H1 (cell line): ENCODE measurements at regions not wholly inside any gene's neighbourhood (a gene's known extent, or its start where the extent isn't known, plus 50 kb on each side); places are given as distances from the start of the nearest gene placed in this dataset.
"Not testable (repeated sequence)": the region's sequence is repeated elsewhere in the genome, so short reads cannot be mapped to it uniquely, and the experiment has no call there.

Source experiments
- CTCF ChIA-PET: fragments of 300-600 bp; sonication (Branson Sonifier 250); formaldehyde crosslinking; loops from one replicate; lab custom pipeline; 2021; ENCODE audit not compliant: partially characterized antibody; lab: Charles Lee
- POLR2A ChIA-PET: fragments of 300-600 bp; sonication (Branson Sonifier 250); formaldehyde crosslinking; loops from one replicate; lab custom pipeline; 2021; ENCODE audit warnings: inconsistent platforms; ENCODE audit not compliant: partially characterized antibody; lab: Charles Lee
- DNase-seq, 2 experiments: peaks; one replicate each; pipeline versions ENCODE4 v3.0.0 to v3.0.0-alpha.2; 2010 to 2022; ENCODE audit warnings: low spot score in 2 of 2, low read depth in 1 of 2, mixed read lengths in 1 of 2
- FAIRE-seq: peaks from 2 replicates; lab custom pipeline; 2011; peaks lifted over from hg19 to GRCh38; lab: Jason Lieb, UNC
- H2AFZ ChIP-seq: 2 replicates; pipeline ENCODE4 v1.8.1; 2012; ENCODE audit warnings: low read length, inconsistent platforms
- H2AK5ac ChIP-seq: 2 replicates; pipeline ENCODE4 v1.6.1; 2013; ENCODE audit warnings: low read depth, low read length
- H2BK120ac ChIP-seq: replicated peaks from 2 replicates; pipeline ENCODE3; 2013; ENCODE audit warnings: low read depth, low read length, inconsistent platforms
- H2BK12ac ChIP-seq: 2 replicates; pipeline ENCODE4 v1.6.1; 2013; ENCODE audit warnings: low read depth, low read length
- H2BK15ac ChIP-seq: 2 replicates; pipeline ENCODE4 v1.6.1; 2013; ENCODE audit warnings: low read length
- H2BK20ac ChIP-seq: 2 replicates; pipeline ENCODE4 v1.6.1; 2013; ENCODE audit warnings: low read length
- H2BK5ac ChIP-seq: 2 replicates; pipeline ENCODE4 v1.6.1; 2013; ENCODE audit warnings: low read depth, low read length
- H3K14ac ChIP-seq: 2 replicates; pipeline ENCODE4 v1.6.1; 2013; ENCODE audit warnings: inconsistent platforms; ENCODE audit not compliant: insufficient read length
- H3K18ac ChIP-seq: 2 replicates; pipeline ENCODE4 v1.6.1; 2013; ENCODE audit warnings: low read length; ENCODE audit errors: extremely low read depth
- H3K23ac ChIP-seq: 2 replicates; pipeline ENCODE4 v1.6.1; 2013; ENCODE audit warnings: inconsistent platforms; ENCODE audit not compliant: insufficient read length
- H3K23me2 ChIP-seq: 2 replicates; pipeline ENCODE4 v1.6.1; 2013; ENCODE audit warnings: low read depth, low read length
- H3K27ac ChIP-seq: 2 replicates; pipeline ENCODE4 v1.6.1; 2011; ENCODE audit warnings: low read depth, low read length, inconsistent platforms
- H3K27me3 ChIP-seq, 4 experiments: replicated peaks in 1 of 4; 1 replicate in 1 of 4; 2 replicates in 3 of 4; pipeline versions ENCODE4 v1.6.1 to v1.8.1; 2011 to 2013; ENCODE audit warnings: low read length in 3 of 4, mild to moderate bottlenecking in 3 of 4, inconsistent platforms in 2 of 4, mixed read lengths in 2 of 4, moderate library complexity in 1 of 4; ENCODE audit not compliant: control insufficient read depth in 3 of 4, insufficient read depth in 3 of 4; ENCODE audit errors: extremely low read depth in 1 of 4
- H3K36me3 ChIP-seq, 4 experiments: 2 replicates each; pipeline versions ENCODE4 v1.6.1 to v1.8.1; 2011 to 2013; ENCODE audit warnings: mild to moderate bottlenecking in 4 of 4, low read length in 3 of 4, moderate library complexity in 2 of 4, control low read depth in 1 of 4, inconsistent platforms in 1 of 4; ENCODE audit not compliant: insufficient read depth in 4 of 4, control insufficient read depth in 2 of 4
- H3K4ac ChIP-seq: replicated peaks from 2 replicates; pipeline ENCODE3; 2013; ENCODE audit warnings: low read length, low read depth, mixed read lengths, inconsistent platforms; ENCODE audit not compliant: insufficient read length
- H3K4me1 ChIP-seq, 4 experiments: replicated peaks in 1 of 4; 1 replicate in 1 of 4; 2 replicates in 3 of 4; pipeline versions ENCODE4 v1.6.1 to v1.8.1; 2011 to 2013; ENCODE audit warnings: low read length in 3 of 4, inconsistent platforms in 2 of 4, mixed read lengths in 1 of 4; ENCODE audit not compliant: insufficient read depth in 4 of 4, control insufficient read depth in 3 of 4
- H3K4me2 ChIP-seq, 2 experiments: 2 replicates each; pipeline versions ENCODE4 v1.6.1 to v1.8.1; 2011 to 2013; ENCODE audit warnings: low read depth in 2 of 2, low read length in 2 of 2, control low read depth in 1 of 2, inconsistent platforms in 1 of 2, mild to moderate bottlenecking in 1 of 2; ENCODE audit not compliant: insufficient read depth in 1 of 2
- H3K4me3 ChIP-seq, 4 experiments: fragments of 200-600, 300-600 bp in 1 of 4; sonication (generic), shearing (Covaris generic), sonication (Bioruptor Twin) in 1 of 4; 2 replicates each; pipeline versions ENCODE4 v1.5.1 to v1.8.1; 2011 to 2016; ENCODE audit warnings: low read length in 4 of 4, low read depth in 3 of 4, control low read depth in 2 of 4, inconsistent platforms in 2 of 4, mild to moderate bottlenecking in 2 of 4, mixed read lengths in 1 of 4, moderate library complexity in 1 of 4; ENCODE audit not compliant: insufficient read depth in 2 of 4; ENCODE audit errors: extremely low read depth in 1 of 4
- H3K56ac ChIP-seq: replicated peaks from 2 replicates; pipeline ENCODE3; 2013; ENCODE audit warnings: low read depth, mild to moderate bottlenecking, mixed read lengths, low read length, inconsistent platforms; ENCODE audit not compliant: insufficient read length
- H3K79me1 ChIP-seq: 2 replicates; pipeline ENCODE4 v1.6.1; 2013; ENCODE audit warnings: low read depth, low read length, control low read depth
- H3K79me2 ChIP-seq, 2 experiments: 2 replicates each; pipeline versions ENCODE4 v1.6.1 to v1.8.1; 2012 to 2013; ENCODE audit warnings: low read length in 2 of 2, mild to moderate bottlenecking in 2 of 2, inconsistent platforms in 1 of 2; ENCODE audit not compliant: insufficient read depth in 2 of 2, control insufficient read depth in 1 of 2
- H3K9ac ChIP-seq, 4 experiments: replicated peaks in 1 of 4; 1 replicate in 1 of 4; 2 replicates in 3 of 4; pipeline versions ENCODE4 v1.6.1 to v1.8.1; 2011 to 2013; ENCODE audit warnings: low read depth in 3 of 4, low read length in 3 of 4, control low read depth in 2 of 4, mild to moderate bottlenecking in 2 of 4, moderate library complexity in 2 of 4, inconsistent platforms in 1 of 4; ENCODE audit errors: extremely low read depth in 1 of 4
- H3K9me3 ChIP-seq, 2 experiments: 2 replicates each; pipeline versions ENCODE4 v1.6.1 to v1.8.1; 2012 to 2013; ENCODE audit warnings: mild to moderate bottlenecking in 2 of 2, moderate library complexity in 2 of 2, control low read depth in 1 of 2, inconsistent platforms in 1 of 2, low read depth in 1 of 2, low read length in 1 of 2, mixed read lengths in 1 of 2; ENCODE audit not compliant: insufficient read depth in 2 of 2
- H4K20me1 ChIP-seq, 2 experiments: replicated peaks in 1 of 2; 2 replicates each; pipeline versions ENCODE3 to v1.8.1; 2011 to 2013; ENCODE audit warnings: inconsistent platforms in 2 of 2, low read length in 2 of 2, mild to moderate bottlenecking in 1 of 2; ENCODE audit not compliant: insufficient read depth in 2 of 2, control insufficient read depth in 1 of 2
- H4K5ac ChIP-seq: 2 replicates; pipeline ENCODE4 v1.6.1; 2013; ENCODE audit warnings: low read length, low read depth, mixed read lengths, inconsistent platforms; ENCODE audit not compliant: insufficient read length
- H4K8ac ChIP-seq: 2 replicates; pipeline ENCODE4 v1.8.0; 2013; ENCODE audit warnings: mild to moderate bottlenecking, moderate library complexity, low read length, inconsistent platforms; ENCODE audit not compliant: insufficient read depth; ENCODE audit errors: extremely low read depth
- H4K91ac ChIP-seq: replicated peaks from 2 replicates; pipeline ENCODE3; 2013; ENCODE audit warnings: low read length, mixed read lengths, inconsistent platforms; ENCODE audit not compliant: insufficient read length
- RAD21 ChIP-seq, 2 experiments: IDR thresholded peaks in 1 of 2; conservative IDR thresholded peaks in 1 of 2; 2 replicates each; pipeline ENCODE4 v1.6.1; 2011; ENCODE audit warnings: low read depth in 2 of 2, low read length in 2 of 2, improper control_type of control experiment in 1 of 2, inconsistent platforms in 1 of 2, mild to moderate bottlenecking in 1 of 2, moderate library complexity in 1 of 2
- WGBS, 2 experiments: shearing (Covaris generic) in 1 of 2; methylation state at CpG; one replicate each; pipeline versions ENCODE4 v1.1.6 to v1.1.7; 2013 to 2015; ENCODE audit warnings: low lambda C conversion rate in 2 of 2, mixed read lengths in 2 of 2, inconsistent platforms in 1 of 2, low coverage in 1 of 2, missing lambda C conversion rate in 1 of 2; ENCODE audit not compliant: insufficient replicate concordance in 2 of 2, insufficient coverage in 1 of 2, insufficient read length in 1 of 2; ENCODE audit errors: extremely low coverage in 1 of 2, missing lambda C conversion rate in 1 of 2; 5-methylcytosine and 5-hydroxymethylcytosine counted together
- TF ChIP-seq, protein P1 (sequence below), 3 experiments: IDR thresholded peaks; 1 replicate in 2 of 3; 2 replicates in 1 of 3; pipeline versions ENCODE4 v1.5.1 to v1.6.1; 2011; ENCODE audit warnings: low read length in 3 of 3, mild to moderate bottlenecking in 3 of 3, inconsistent platforms in 2 of 3, low read depth in 1 of 3, moderate library complexity in 1 of 3; ENCODE audit not compliant: insufficient read depth in 1 of 3; ENCODE audit errors: control extremely low read depth in 1 of 3

DNA sequence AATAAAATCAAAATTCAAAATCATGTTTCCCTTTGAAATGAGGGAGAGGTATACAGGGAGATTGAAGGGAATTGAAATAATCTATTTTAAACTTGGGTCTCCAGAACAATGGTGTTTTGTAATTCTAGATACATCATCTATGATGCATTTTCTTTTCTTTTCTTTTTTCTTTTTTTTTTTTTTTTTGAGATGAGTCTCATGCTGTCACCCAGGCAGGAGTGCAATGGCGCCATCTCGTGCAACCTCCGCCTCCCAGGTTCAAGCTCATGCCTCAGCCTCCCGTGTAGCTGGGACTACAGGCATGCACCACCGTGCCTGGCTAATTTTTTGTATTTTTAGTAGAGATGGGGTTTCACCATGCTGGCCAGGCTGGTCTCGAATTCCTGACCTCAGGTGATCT lies 205.1 kb downstream of the LPIN1 start:
- POLR2A ChIA-PET, H3K56ac ChIP-seq, H2AK5ac ChIP-seq, H3K36me3 ChIP-seq, H2BK15ac ChIP-seq, DNase-seq: not testable (repeated sequence)
- 78% methylated on average over 6 of the region's 6 CpGs; no CpG with 5 or more reads in 1 of the 2 experiments for WGBS, 2 experiments
- TF ChIP-seq RAD21 (IDR thresholded peaks at IDR 0.05 in 1 of 2, conservative IDR thresholded peaks at IDR 0.05 in 1 of 2; ENCODE audit: low read depth in 2 of 2, low read length in 2 of 2) = peak; percentile 49 to 60
- TF ChIP-seq, protein P1, sequence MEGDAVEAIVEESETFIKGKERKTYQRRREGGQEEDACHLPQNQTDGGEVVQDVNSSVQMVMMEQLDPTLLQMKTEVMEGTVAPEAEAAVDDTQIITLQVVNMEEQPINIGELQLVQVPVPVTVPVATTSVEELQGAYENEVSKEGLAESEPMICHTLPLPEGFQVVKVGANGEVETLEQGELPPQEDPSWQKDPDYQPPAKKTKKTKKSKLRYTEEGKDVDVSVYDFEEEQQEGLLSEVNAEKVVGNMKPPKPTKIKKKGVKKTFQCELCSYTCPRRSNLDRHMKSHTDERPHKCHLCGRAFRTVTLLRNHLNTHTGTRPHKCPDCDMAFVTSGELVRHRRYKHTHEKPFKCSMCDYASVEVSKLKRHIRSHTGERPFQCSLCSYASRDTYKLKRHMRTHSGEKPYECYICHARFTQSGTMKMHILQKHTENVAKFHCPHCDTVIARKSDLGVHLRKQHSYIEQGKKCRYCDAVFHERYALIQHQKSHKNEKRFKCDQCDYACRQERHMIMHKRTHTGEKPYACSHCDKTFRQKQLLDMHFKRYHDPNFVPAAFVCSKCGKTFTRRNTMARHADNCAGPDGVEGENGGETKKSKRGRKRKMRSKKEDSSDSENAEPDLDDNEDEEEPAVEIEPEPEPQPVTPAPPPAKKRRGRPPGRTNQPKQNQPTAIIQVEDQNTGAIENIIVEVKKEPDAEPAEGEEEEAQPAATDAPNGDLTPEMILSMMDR (IDR thresholded peaks at IDR 0.05; ENCODE audit: control extremely low read depth in 1 of 3, insufficient read depth in 1 of 3, low read depth in 1 of 3, low read length in 3 of 3) = peak in 2 of 3 experiments; percentile 39 to 43; a peak in 2 of 4 replicates
- TF ChIP-seq, all 59 proteins: peak for 2; not testable (repeated sequence) for 57
- not testable (repeated sequence) for H3K27me3 ChIP-seq, H3K4me3 ChIP-seq, H3K9ac ChIP-seq, H2AFZ ChIP-seq, FAIRE-seq, H3K18ac ChIP-seq, H3K14ac ChIP-seq, H3K23me2 ChIP-seq, H3K9me3 ChIP-seq, H3K4ac ChIP-seq, H4K20me1 ChIP-seq, H3K79me1 ChIP-seq, H2BK20ac ChIP-seq, H2BK120ac ChIP-seq, H3K27ac ChIP-seq, H4K5ac ChIP-seq, H2BK12ac ChIP-seq, H3K4me1 ChIP-seq, H3K4me2 ChIP-seq, H3K23ac ChIP-seq, H4K8ac ChIP-seq, H2BK5ac ChIP-seq, H4K91ac ChIP-seq, H3K79me2 ChIP-seq
- CTCF ChIA-PET = interaction anchor here (0.7 to 1.8 kb wide), 3 partner anchors 10 to 772 kb away, joined by 3 to 10 read pairs (median 3); no protein-coding TSS in a partner anchor
